GM12878 (cell line): ENCODE measurements at regions not wholly inside any gene's neighbourhood (a gene's known extent, or its start where the extent isn't known, plus 50 kb on each side); places are given as distances from the start of the nearest gene placed in this dataset.

ENCODE experiments used
- CBX5 ChIP-seq: sonication (generic); IDR thresholded peaks from 2 replicates; pipeline ENCODE4 v1.6.1; 2016; ENCODE audit warnings: low read depth, moderate library complexity, mild to moderate bottlenecking, inconsistent platforms
- CEBPZ ChIP-seq: fragments of 150-350 bp; IDR thresholded peaks from 2 replicates; pipeline ENCODE4 v1.6.1; 2016; ENCODE audit warnings: low read depth, low read length
- CHD4 ChIP-seq: fragments of 200-600 bp; sonication (generic); IDR thresholded peaks from 2 replicates; pipeline ENCODE4 v1.6.1; 2016; ENCODE audit warnings: mild to moderate bottlenecking
- ELK1 ChIP-seq: IDR thresholded peaks from 2 replicates; pipeline ENCODE4 v1.6.1; 2012; ENCODE audit warnings: low read depth, low read length, improper control_type of control experiment
- GATAD2B ChIP-seq: fragments of 450-650 bp; conservative IDR thresholded peaks from 2 replicates; pipeline ENCODE4 v1.6.1; 2017; ENCODE audit warnings: low read depth, mild to moderate bottlenecking, moderate library complexity
- IRF3 ChIP-seq: fragments of 450-650 bp; IDR thresholded peaks from 2 replicates; pipeline ENCODE4 v1.6.1; 2014; ENCODE audit warnings: mild to moderate bottlenecking
- IRF4 ChIP-seq: IDR thresholded peaks from 2 replicates; pipeline ENCODE4 v1.6.1; 2011; ENCODE audit warnings: low read depth, low read length
- MEF2A ChIP-seq: IDR thresholded peaks from 2 replicates; pipeline ENCODE4 v1.6.1; 2011; ENCODE audit warnings: low read depth, mild to moderate bottlenecking, low read length, moderate library complexity; ENCODE audit not compliant: insufficient read depth
- MTA3 ChIP-seq: IDR thresholded peaks from 2 replicates; pipeline ENCODE4 v1.6.1; 2012; ENCODE audit warnings: low read length, inconsistent platforms, borderline replicate concordance
- NFYA ChIP-seq: IDR thresholded peaks from 2 replicates; pipeline ENCODE4 v1.6.1; 2011; ENCODE audit warnings: low read depth, mild to moderate bottlenecking, low read length, improper control_type of control experiment, borderline replicate concordance
- NR2C1 ChIP-seq: fragments of 450-650 bp; IDR thresholded peaks from 2 replicates; pipeline ENCODE4 v1.6.1; 2017; ENCODE audit warnings: antibody characterized with exemption, mild to moderate bottlenecking, moderate library complexity
- PAX5 ChIP-seq: IDR thresholded peaks from 2 replicates; pipeline ENCODE4 v1.6.1; 2011; ENCODE audit warnings: low read depth, low read length, borderline replicate concordance
- POU2F2 ChIP-seq: IDR thresholded peaks from 3 replicates; pipeline ENCODE4 v1.6.1; 2011; ENCODE audit warnings: low read depth, mild to moderate bottlenecking, low read length, borderline replicate concordance
- SMAD5 ChIP-seq: IDR thresholded peaks from 2 replicates; pipeline ENCODE4 v1.6.1; 2016; ENCODE audit warnings: antibody characterized with exemption, low read depth
- SREBF1 ChIP-seq: IDR thresholded peaks from 2 replicates; pipeline ENCODE4 v1.6.1; 2012; ENCODE audit warnings: mild to moderate bottlenecking, low read length
- TARDBP ChIP-seq: IDR thresholded peaks from 2 replicates; pipeline ENCODE4 v1.6.1; 2016; ENCODE audit warnings: borderline replicate concordance
- TCF12 ChIP-seq: IDR thresholded peaks from 2 replicates; pipeline ENCODE4 v1.6.1; 2011; ENCODE audit warnings: low read depth, mild to moderate bottlenecking, low read length
- USF1 ChIP-seq: IDR thresholded peaks from 2 replicates; pipeline ENCODE4 v1.6.1; 2011; ENCODE audit warnings: borderline replicate concordance, low read depth, mild to moderate bottlenecking, moderate library complexity, mixed read lengths, low read length; ENCODE audit not compliant: insufficient read depth; ENCODE audit errors: extremely low read length
- ZBTB40 ChIP-seq: fragments of 450-650 bp; IDR thresholded peaks from 2 replicates; pipeline ENCODE4 v1.6.1; 2016; ENCODE audit warnings: mild to moderate bottlenecking, moderate library complexity, borderline replicate concordance
- ZNF622 ChIP-seq: fragments of 450-650 bp; IDR thresholded peaks from 2 replicates; pipeline ENCODE4 v1.6.1; 2017; ENCODE audit warnings: mild to moderate bottlenecking, inconsistent platforms
- ZSCAN29 ChIP-seq: fragments of 450-650 bp; IDR thresholded peaks from 2 replicates; pipeline ENCODE4 v1.6.1; 2017; ENCODE audit warnings: mild to moderate bottlenecking, moderate library complexity

- peak; percentile 54; the same call in 1 of the 2 replicates for TF ChIP-seq GATAD2B
- TF ChIP-seq TARDBP = no peak
- no peak for TF ChIP-seq CEBPZ
- TF ChIP-seq SMAD5 = no peak
- no peak for TF ChIP-seq CHD4
- TF ChIP-seq MEF2A = peak; percentile 71
- TF ChIP-seq CBX5 = no peak
- 0 out of 2 replicates have a peak, but pooled peaks have one; percentile 37 for TF ChIP-seq TCF12
- TF ChIP-seq NFYA = no peak
- peak; percentile 52 for TF ChIP-seq USF1
- peak; percentile 22; the same call in 1 of the 2 replicates for TF ChIP-seq IRF4
- no peak for TF ChIP-seq ZBTB40
- TF ChIP-seq PAX5 = peak; percentile 70; the same call in 1 of the 2 replicates
- TF ChIP-seq POU2F2 = 0 out of 3 replicates have a peak, but pooled peaks have one; percentile 25
- TF ChIP-seq ELK1 = no peak
- TF ChIP-seq NR2C1 = no peak
- no peak for TF ChIP-seq SREBF1
- no peak for TF ChIP-seq MTA3
- no peak for TF ChIP-seq ZNF622
- TF ChIP-seq IRF3 = no peak
- TF ChIP-seq ZSCAN29 = no peak
These were observed 137.5 kb upstream of the SLC24A3 start (continued) for GRCh38 chr20:19074828-19075516.
